ENCODE measurements at regions not wholly inside any gene's neighbourhood (a gene's known extent, or its start where the extent isn't known, plus 50 kb on each side); places are given as distances from the start of the nearest gene placed in this dataset.
"Not testable (repeated sequence)": the region's sequence is repeated elsewhere in the genome, so short reads cannot be mapped to it uniquely, and the experiment has no call there.

DNA sequence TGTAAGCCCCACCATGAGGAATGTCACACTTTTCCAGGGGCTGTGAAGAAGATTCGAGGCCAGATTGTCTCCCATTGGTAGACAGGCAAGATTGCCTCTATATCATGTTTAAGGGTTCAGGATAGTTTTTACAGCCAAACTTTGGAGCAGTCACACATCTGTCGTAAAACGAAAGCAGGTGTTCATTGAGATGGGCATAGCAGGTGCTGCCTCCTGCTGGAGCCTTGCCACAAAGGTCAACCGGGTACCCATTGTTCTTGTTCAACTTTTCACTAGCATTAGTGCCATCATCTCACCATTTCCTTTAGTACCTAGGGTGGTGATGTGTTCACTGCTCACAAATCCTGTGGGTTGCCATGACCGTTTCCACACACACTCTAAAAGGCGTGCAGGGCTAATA is 198.3 kb downstream of the HTR1B start:
- H3K27me3 ChIP-seq (ENCODE audit: control insufficient read depth, insufficient read depth, low read length) = no peaks in the 10 kb centered on the region
- H3K9me3 ChIP-seq (ENCODE audit: control insufficient read depth, insufficient read depth, low read depth, low read length) = no peaks in the 10 kb centered on the region
- no peaks in the 10 kb centered on the region for H3K36me3 ChIP-seq (ENCODE audit: control insufficient read depth, insufficient read depth, low read length)
- H3K4me3 ChIP-seq (ENCODE audit: low read depth, low read length) = no peak overlapping the region
- H3K9ac ChIP-seq (ENCODE audit: low read length) = no peak overlapping the region
- H3K27ac ChIP-seq (ENCODE audit: low read depth, low read length) = no peak overlapping the region
- H3K4me1 ChIP-seq (ENCODE audit: control insufficient read depth, insufficient read depth, low read length) = no peaks in the 10 kb centered on the region

GRCh38 chr6:77263003-77263402 is 200.3 kb downstream of the HTR1B start:
- Histone ChIP-seq H3K4me3 (ENCODE audit: low read depth, low read length) (no peak overlapping the region), H3K9ac (ENCODE audit: low read length) (no peak overlapping the region), H3K27ac (ENCODE audit: low read depth, low read length) (no peak overlapping the region), H3K36me3 (ENCODE audit: control insufficient read depth, insufficient read depth, low read length) (no peaks in the 10 kb centered on the region), H3K9me3 (ENCODE audit: control insufficient read depth, insufficient read depth, low read depth, low read length) (no peaks in the 10 kb centered on the region), H3K4me1 (ENCODE audit: control insufficient read depth, insufficient read depth, low read length) (no peaks in the 10 kb centered on the region), H3K27me3 (ENCODE audit: control insufficient read depth, insufficient read depth, low read length) (no peaks in the 10 kb centered on the region)

DNA sequence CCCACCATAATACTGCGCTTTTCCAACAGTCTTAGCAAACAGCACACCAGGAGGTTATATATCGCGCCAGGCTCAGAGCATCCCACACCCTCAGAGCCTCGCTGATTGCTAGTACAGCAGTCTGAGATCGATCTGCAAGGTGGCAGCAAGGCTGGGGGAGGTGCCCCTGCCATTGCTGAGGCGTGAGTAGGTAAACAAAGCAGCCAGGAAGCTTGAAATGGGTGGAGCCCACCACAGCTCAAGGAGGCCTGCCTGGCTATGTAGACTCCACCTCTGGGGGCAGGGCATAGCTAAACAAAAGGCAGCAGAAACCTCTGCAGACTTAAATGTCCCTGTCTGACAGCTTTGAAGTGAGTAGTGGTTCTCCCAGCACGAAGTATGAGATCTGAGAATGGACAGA is 211.5 kb downstream of the HTR1B start:
- not testable (repeated sequence) for H3K36me3 ChIP-seq (ENCODE audit: control insufficient read depth, insufficient read depth, low read length); H3K27ac ChIP-seq (ENCODE audit: low read depth, low read length); H3K27me3 ChIP-seq (ENCODE audit: control insufficient read depth, insufficient read depth, low read length); H3K9me3 ChIP-seq (ENCODE audit: control insufficient read depth, insufficient read depth, low read depth, low read length); H3K9ac ChIP-seq (ENCODE audit: low read length); H3K4me3 ChIP-seq (ENCODE audit: low read depth, low read length)
- H3K4me1 ChIP-seq (ENCODE audit: control insufficient read depth, insufficient read depth, low read length) = peaks cover 11% of the 10 kb centered on the region; the same call in 1 of the 2 replicates

GRCh38 chr6:77249560-77249959 is 213.7 kb downstream of the HTR1B start:
- no peaks in the 10 kb centered on the region for H3K27me3 ChIP-seq (ENCODE audit: control insufficient read depth, insufficient read depth, low read length)
- peaks cover 11% of the 10 kb centered on the region; the same call in 1 of the 2 replicates for H3K4me1 ChIP-seq (ENCODE audit: control insufficient read depth, insufficient read depth, low read length)
- H3K9me3 ChIP-seq (ENCODE audit: control insufficient read depth, insufficient read depth, low read depth, low read length) = 0 out of 2 replicates have a peak, but pooled peaks cover 4% of the 10 kb centered on the region
- H3K4me3 ChIP-seq (ENCODE audit: low read depth, low read length) = no peak overlapping the region
- H3K27ac ChIP-seq (ENCODE audit: low read depth, low read length) = no peak overlapping the region
- no peaks in the 10 kb centered on the region for H3K36me3 ChIP-seq (ENCODE audit: control insufficient read depth, insufficient read depth, low read length)
- no peak overlapping the region for H3K9ac ChIP-seq (ENCODE audit: low read length)

DNA sequence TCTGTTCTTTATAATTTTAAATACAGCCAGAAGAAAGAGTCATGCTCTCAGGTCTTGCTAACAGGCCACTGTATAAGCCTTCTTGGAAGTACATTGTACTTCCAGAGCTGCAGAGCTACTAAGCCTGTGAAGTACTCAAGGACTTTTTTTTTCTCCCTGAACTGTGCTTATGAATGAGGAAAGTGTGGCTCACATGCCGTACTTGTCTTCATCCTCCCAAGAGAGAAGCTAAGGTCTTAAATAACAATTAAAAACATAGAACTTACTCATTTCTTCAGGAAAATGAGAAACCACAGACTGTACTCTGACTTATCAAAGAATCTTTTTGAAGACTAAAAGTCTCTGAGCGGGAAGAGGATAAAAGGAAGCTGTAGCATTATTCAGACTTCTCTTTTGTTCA is 218.3 kb downstream of the HTR1B start:
- Histone ChIP-seq H3K27me3 (ENCODE audit: control insufficient read depth, insufficient read depth, low read length) (no peaks in the 10 kb centered on the region), H3K27ac (ENCODE audit: low read depth, low read length) (no peak overlapping the region), H3K9ac (ENCODE audit: low read length) (no peak overlapping the region), H3K36me3 (ENCODE audit: control insufficient read depth, insufficient read depth, low read length) (no peaks in the 10 kb centered on the region), H3K4me1 (ENCODE audit: control insufficient read depth, insufficient read depth, low read length) (peaks cover 5% of the 10 kb centered on the region; the same call in 1 of the 2 replicates), H3K9me3 (ENCODE audit: control insufficient read depth, insufficient read depth, low read depth, low read length) (no peaks in the 10 kb centered on the region), H3K4me3 (ENCODE audit: low read depth, low read length) (no peak overlapping the region)

DNA sequence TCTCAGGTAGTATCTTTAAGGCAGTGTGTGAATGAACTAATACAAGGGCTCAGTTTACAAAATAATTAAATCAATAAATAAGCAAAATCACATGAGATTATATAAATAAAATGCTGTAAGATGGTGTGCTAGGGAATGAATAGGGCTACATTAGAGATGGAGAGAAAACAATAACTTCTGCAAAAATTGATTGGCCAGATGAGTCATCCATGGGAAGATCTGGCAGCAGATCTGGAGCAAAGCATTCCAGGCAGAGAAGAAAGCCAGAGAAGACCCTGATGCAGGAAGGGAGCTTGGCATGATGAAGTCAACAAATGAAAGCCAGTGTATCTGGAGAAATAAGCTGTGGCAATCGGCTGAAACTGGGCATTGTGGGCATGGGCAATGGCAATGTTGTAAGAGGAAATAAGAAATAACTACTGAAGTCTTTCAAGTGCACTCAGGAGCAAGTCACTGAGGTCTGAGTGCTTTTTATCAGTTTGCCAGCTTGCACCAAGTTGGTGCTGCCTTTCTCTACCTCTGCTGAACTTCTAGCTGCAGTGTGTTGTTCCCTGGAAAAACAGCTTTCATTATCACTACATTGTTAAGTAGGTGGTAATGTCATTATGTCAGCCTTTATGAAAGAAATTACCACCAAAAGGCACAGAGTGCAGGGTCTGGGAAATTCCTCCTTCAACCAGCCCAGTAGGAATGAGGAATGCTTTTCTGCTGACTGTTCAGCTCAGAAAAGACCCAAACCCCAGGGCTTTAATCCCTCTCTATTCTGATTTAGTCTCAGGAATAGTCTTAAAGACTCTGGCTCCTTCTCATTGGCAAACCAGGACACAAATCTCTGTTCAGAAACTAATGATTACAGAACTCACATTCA is 231.6 kb downstream of the HTR1B start:
- no peaks in the 10 kb centered on the region for H3K27me3 ChIP-seq (ENCODE audit: control insufficient read depth, insufficient read depth, low read length)
- H3K4me3 ChIP-seq (ENCODE audit: low read depth, low read length) = no peak overlapping the region
- H3K36me3 ChIP-seq (ENCODE audit: control insufficient read depth, insufficient read depth, low read length) = no peaks in the 10 kb centered on the region
- no peak overlapping the region for H3K27ac ChIP-seq (ENCODE audit: low read depth, low read length)
- no peaks in the 10 kb centered on the region for H3K9me3 ChIP-seq (ENCODE audit: control insufficient read depth, insufficient read depth, low read depth, low read length)
- H3K9ac ChIP-seq (ENCODE audit: low read length) = no peak overlapping the region
- H3K4me1 ChIP-seq (ENCODE audit: control insufficient read depth, insufficient read depth, low read length) = peaks cover 7% of the 10 kb centered on the region; the same call in 1 of the 2 replicates

GRCh38 chr6:77228279-77228678 is 235.0 kb downstream of the HTR1B start:
- Histone ChIP-seq H3K9me3 (ENCODE audit: control insufficient read depth, insufficient read depth, low read depth, low read length) (peaks cover 2% of the 10 kb centered on the region; the same call in 1 of the 2 replicates), H3K4me1 (ENCODE audit: control insufficient read depth, insufficient read depth, low read length) (peaks cover 7% of the 10 kb centered on the region; the same call in 1 of the 2 replicates), H3K4me3 (ENCODE audit: low read depth, low read length) (no peak overlapping the region), H3K27ac (ENCODE audit: low read depth, low read length) (no peak overlapping the region), H3K36me3 (ENCODE audit: control insufficient read depth, insufficient read depth, low read length) (no peaks in the 10 kb centered on the region), H3K27me3 (ENCODE audit: control insufficient read depth, insufficient read depth, low read length) (no peaks in the 10 kb centered on the region), H3K9ac (ENCODE audit: low read length) (no peak overlapping the region)

DNA sequence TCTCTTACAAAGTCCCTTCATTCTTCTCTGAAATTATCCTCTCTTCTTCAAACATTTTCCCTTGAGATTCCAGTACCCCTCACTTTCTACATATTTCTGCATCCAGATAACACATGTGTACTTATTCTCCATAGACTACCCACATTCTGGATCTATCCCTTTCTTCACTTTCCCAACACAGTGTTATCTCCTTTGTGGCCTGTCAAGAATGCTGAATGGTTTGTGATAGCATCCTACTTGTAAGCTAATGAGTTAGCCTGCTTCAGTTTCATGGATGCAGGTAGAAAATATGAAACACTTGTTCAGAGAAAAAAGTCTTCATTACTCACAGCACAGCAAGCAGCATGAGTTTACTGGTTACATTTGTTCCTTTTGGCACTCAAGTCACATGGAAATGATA is 245.4 kb downstream of the HTR1B start:
- Histone ChIP-seq H3K4me3 (ENCODE audit: low read depth, low read length) (no peak overlapping the region), H3K27ac (ENCODE audit: low read depth, low read length) (no peak overlapping the region), H3K4me1 (ENCODE audit: control insufficient read depth, insufficient read depth, low read length) (no peaks in the 10 kb centered on the region), H3K9me3 (ENCODE audit: control insufficient read depth, insufficient read depth, low read depth, low read length) (peaks cover 12% of the 10 kb centered on the region), H3K9ac (ENCODE audit: low read length) (no peak overlapping the region), H3K36me3 (ENCODE audit: control insufficient read depth, insufficient read depth, low read length) (no peaks in the 10 kb centered on the region), H3K27me3 (ENCODE audit: control insufficient read depth, insufficient read depth, low read length) (no peaks in the 10 kb centered on the region)

GRCh38 chr6:77205936-77206335 is 257.4 kb downstream of the HTR1B start:
- H3K4me1 ChIP-seq (ENCODE audit: control insufficient read depth, insufficient read depth, low read length) = no peaks in the 10 kb centered on the region
- no peak overlapping the region for H3K4me3 ChIP-seq (ENCODE audit: low read depth, low read length)
- H3K27me3 ChIP-seq (ENCODE audit: control insufficient read depth, insufficient read depth, low read length) = no peaks in the 10 kb centered on the region
- 0 out of 2 replicates have a peak, but pooled peaks cover 2% of the 10 kb centered on the region for H3K9me3 ChIP-seq (ENCODE audit: control insufficient read depth, insufficient read depth, low read depth, low read length)
- no peaks in the 10 kb centered on the region for H3K36me3 ChIP-seq (ENCODE audit: control insufficient read depth, insufficient read depth, low read length)
- H3K27ac ChIP-seq (ENCODE audit: low read depth, low read length) = no peak overlapping the region
- H3K9ac ChIP-seq (ENCODE audit: low read length) = no peak overlapping the region

DNA sequence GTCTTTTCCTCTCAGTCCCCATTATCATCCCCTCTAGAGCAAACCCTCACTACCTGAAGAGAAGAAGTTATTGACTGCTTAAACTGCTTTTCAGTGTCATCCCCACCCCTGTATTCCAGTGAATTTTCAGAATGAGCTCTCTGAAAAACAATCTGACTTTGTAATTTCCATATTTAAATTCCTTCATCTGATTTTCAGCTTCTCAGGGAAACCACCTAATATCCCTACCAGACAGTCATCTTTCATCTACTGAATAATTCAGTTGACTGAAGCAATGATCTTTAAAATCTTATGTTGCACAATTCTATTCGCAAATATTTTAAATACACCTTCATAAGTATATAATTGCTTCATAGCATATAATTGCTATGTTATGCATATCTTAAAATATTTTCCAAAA is 258.7 kb downstream of the HTR1B start:
- Histone ChIP-seq H3K9me3 (ENCODE audit: control insufficient read depth, insufficient read depth, low read depth, low read length) (0 out of 2 replicates have a peak, but pooled peaks cover 5% of the 10 kb centered on the region), H3K4me3 (ENCODE audit: low read depth, low read length) (no peak overlapping the region), H3K27me3 (ENCODE audit: control insufficient read depth, insufficient read depth, low read length) (no peaks in the 10 kb centered on the region), H3K36me3 (ENCODE audit: control insufficient read depth, insufficient read depth, low read length) (no peaks in the 10 kb centered on the region), H3K4me1 (ENCODE audit: control insufficient read depth, insufficient read depth, low read length) (no peaks in the 10 kb centered on the region), H3K27ac (ENCODE audit: low read depth, low read length) (no peak overlapping the region), H3K9ac (ENCODE audit: low read length) (no peak overlapping the region)

GRCh38 chr6:77183447-77183846 is 279.8 kb downstream of the HTR1B start:
- H3K4me3 ChIP-seq (ENCODE audit: low read depth, low read length) = no peak overlapping the region
- no peak overlapping the region for H3K9ac ChIP-seq (ENCODE audit: low read length)
- H3K27ac ChIP-seq (ENCODE audit: low read depth, low read length) = no peak overlapping the region
- H3K9me3 ChIP-seq (ENCODE audit: control insufficient read depth, insufficient read depth, low read depth, low read length) = no peaks in the 10 kb centered on the region
- H3K27me3 ChIP-seq (ENCODE audit: control insufficient read depth, insufficient read depth, low read length) = no peaks in the 10 kb centered on the region
- H3K36me3 ChIP-seq (ENCODE audit: control insufficient read depth, insufficient read depth, low read length) = no peaks in the 10 kb centered on the region
- no peaks in the 10 kb centered on the region for H3K4me1 ChIP-seq (ENCODE audit: control insufficient read depth, insufficient read depth, low read length)
